ENCODE measurements at regions not wholly inside any gene's neighbourhood (a gene's known extent, or its start where the extent isn't known, plus 50 kb on each side); places are given as distances from the start of the nearest gene placed in this dataset.

DNA sequence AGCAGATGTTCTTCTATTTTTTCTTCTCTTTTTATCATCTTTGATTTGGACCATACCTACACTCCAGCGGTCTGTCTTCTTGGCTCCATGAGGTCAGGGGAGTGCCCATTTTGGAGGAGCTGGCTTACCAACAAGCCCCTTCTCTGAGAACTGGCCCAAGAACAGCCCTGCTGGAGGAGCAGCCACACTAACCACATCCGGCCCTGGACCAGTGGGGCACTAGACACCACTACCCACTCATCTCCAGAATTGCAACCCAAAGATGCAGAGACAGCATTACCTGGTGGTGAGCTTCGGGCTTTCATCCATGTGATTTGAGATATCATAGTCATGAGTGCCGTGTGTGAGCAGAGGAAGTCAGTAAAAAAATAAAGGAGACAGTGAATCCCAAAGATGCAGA is 599.4 kb upstream of the CDH4 start:
- no peak overlapping the region for H3K9ac ChIP-seq (ENCODE audit: insufficient read depth in 1 of 2, low read length in 2 of 2)
- no peak overlapping the region for H3K27ac ChIP-seq (ENCODE audit: low read depth in 1 of 2, low read length in 1 of 2)
- H3K4me3 ChIP-seq = no peak overlapping the region
- DNase-seq = no peak
- H3K9me3 ChIP-seq (ENCODE audit: control insufficient read depth in 4 of 4, insufficient read depth in 3 of 4, low read length in 3 of 4) = peaks cover 0 to 12% (median 2%) of the 10 kb centered on the region in 4 donors
- H3K27me3 ChIP-seq (ENCODE audit: control insufficient read depth in 3 of 3, insufficient read depth in 3 of 3, low read length in 2 of 3) = no peaks in the 10 kb centered on the region
- ATAC-seq (ENCODE audit: insufficient read depth, low FRiP score) = no peak
- no peaks in the 10 kb centered on the region for H3K36me3 ChIP-seq (ENCODE audit: control insufficient read depth in 4 of 4, insufficient read depth in 4 of 4, low read length in 4 of 4)
- TF ChIP-seq, protein P1, sequence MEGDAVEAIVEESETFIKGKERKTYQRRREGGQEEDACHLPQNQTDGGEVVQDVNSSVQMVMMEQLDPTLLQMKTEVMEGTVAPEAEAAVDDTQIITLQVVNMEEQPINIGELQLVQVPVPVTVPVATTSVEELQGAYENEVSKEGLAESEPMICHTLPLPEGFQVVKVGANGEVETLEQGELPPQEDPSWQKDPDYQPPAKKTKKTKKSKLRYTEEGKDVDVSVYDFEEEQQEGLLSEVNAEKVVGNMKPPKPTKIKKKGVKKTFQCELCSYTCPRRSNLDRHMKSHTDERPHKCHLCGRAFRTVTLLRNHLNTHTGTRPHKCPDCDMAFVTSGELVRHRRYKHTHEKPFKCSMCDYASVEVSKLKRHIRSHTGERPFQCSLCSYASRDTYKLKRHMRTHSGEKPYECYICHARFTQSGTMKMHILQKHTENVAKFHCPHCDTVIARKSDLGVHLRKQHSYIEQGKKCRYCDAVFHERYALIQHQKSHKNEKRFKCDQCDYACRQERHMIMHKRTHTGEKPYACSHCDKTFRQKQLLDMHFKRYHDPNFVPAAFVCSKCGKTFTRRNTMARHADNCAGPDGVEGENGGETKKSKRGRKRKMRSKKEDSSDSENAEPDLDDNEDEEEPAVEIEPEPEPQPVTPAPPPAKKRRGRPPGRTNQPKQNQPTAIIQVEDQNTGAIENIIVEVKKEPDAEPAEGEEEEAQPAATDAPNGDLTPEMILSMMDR (IDR thresholded peaks at IDR 0.05; ENCODE audit: control extremely low read depth, extremely low read depth) = no peak
- 83 to 88% methylated on average over 4 of the region's 4 CpGs for WGBS, 2 donors
- peaks cover 0 to 12% (median 6%) of the 10 kb centered on the region in 5 donors for H3K4me1 ChIP-seq (ENCODE audit: control insufficient read depth in 5 of 5, insufficient read depth in 5 of 5, low read length in 5 of 5)

- WGBS, 2 donors = 46 to 55% methylated on average over 2 of the region's 2 CpGs
- TF ChIP-seq, protein P1 (IDR thresholded peaks at IDR 0.05; ENCODE audit: control extremely low read depth, extremely low read depth) = no peak
- H3K4me3 ChIP-seq = no peak overlapping the region
- no peak overlapping the region for H3K27ac ChIP-seq (ENCODE audit: low read depth in 1 of 2, low read length in 1 of 2)
- H3K27me3 ChIP-seq (ENCODE audit: control insufficient read depth in 3 of 3, insufficient read depth in 3 of 3, low read length in 2 of 3) = no peaks in the 10 kb centered on the region
- no peak overlapping the region for H3K9ac ChIP-seq (ENCODE audit: insufficient read depth in 1 of 2, low read length in 2 of 2)
- DNase-seq (peak in 2 of 3 donors; percentile 78 to 90), ATAC-seq (ENCODE audit: insufficient read depth, low FRiP score) (no peak)
- H3K4me1 ChIP-seq (ENCODE audit: control insufficient read depth in 5 of 5, insufficient read depth in 5 of 5, low read length in 5 of 5) = peaks cover 0 to 14% (median 7%) of the 10 kb centered on the region in 5 donors
- H3K36me3 ChIP-seq (ENCODE audit: control insufficient read depth in 4 of 4, insufficient read depth in 4 of 4, low read length in 4 of 4) = no peaks in the 10 kb centered on the region
- H3K9me3 ChIP-seq (ENCODE audit: control insufficient read depth in 4 of 4, insufficient read depth in 3 of 4, low read length in 3 of 4) = peaks cover 0 to 12% (median 2%) of the 10 kb centered on the region in 4 donors
Measured at GRCh38 chr20:60653111-60653845, 598.8 kb upstream of the CDH4 start.

DNA sequence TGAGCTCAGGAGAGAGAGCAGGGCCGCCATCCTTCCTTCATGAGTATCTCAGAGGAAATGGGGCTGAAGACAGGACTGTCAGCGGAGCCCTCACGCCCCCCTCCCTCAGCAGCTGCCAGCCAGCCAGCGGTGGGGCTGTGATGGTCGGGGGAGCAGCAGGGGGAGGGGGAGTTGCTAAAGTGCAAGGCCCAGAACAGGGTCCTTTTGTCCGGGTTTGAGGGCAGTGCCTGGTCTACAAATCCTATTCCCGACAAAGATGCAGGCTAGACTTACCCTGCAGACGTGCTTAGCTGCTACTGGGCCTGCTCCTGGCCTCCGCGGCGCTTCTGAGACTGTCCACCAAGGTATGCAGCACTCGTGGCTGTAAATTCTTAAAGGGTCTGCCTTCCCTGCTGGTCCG is 593.4 kb upstream of the CDH4 start:
- peak in 2 of 3 donors; percentile 18 to 32 for DNase-seq
- no peak for ATAC-seq (ENCODE audit: insufficient read depth, low FRiP score)
- peaks cover 0 to 8% (median 2%) of the 10 kb centered on the region in 4 donors for H3K9me3 ChIP-seq (ENCODE audit: control insufficient read depth in 4 of 4, insufficient read depth in 3 of 4, low read length in 3 of 4)
- H3K4me1 ChIP-seq (ENCODE audit: control insufficient read depth in 5 of 5, insufficient read depth in 5 of 5, low read length in 5 of 5) = peaks cover 0 to 30% (median 12%) of the 10 kb centered on the region in 5 donors
- H3K4me3 ChIP-seq = no peak overlapping the region
- no peak overlapping the region for H3K27ac ChIP-seq (ENCODE audit: low read depth in 1 of 2, low read length in 1 of 2)
- TF ChIP-seq, protein P1 (IDR thresholded peaks at IDR 0.05; ENCODE audit: control extremely low read depth, extremely low read depth) = no peak
- H3K36me3 ChIP-seq (ENCODE audit: control insufficient read depth in 4 of 4, insufficient read depth in 4 of 4, low read length in 4 of 4) = no peaks in the 10 kb centered on the region
- H3K27me3 ChIP-seq (ENCODE audit: control insufficient read depth in 3 of 3, insufficient read depth in 3 of 3, low read length in 2 of 3) = peaks cover 0 to 3% (median 0%) of the 10 kb centered on the region in 3 donors
- H3K9ac ChIP-seq (ENCODE audit: insufficient read depth in 1 of 2, low read length in 2 of 2) = no peak overlapping the region
- 62 to 73% methylated on average over 12 to 13 of the region's 13 CpGs for WGBS, 2 donors

Measured in lung (tissue), 11 donors.